ENCODE measurements at regions not wholly inside any gene's neighbourhood (a gene's known extent, or its start where the extent isn't known, plus 50 kb on each side); places are given as distances from the start of the nearest gene placed in this dataset.

- Mint-ChIP-seq H3K4me1 (ENCODE audit: low read depth) (no peaks in the 10 kb centered on the region), H3K4me3 (no peak overlapping the region), H3K36me3 (no peaks in the 10 kb centered on the region), H3K27ac (no peak overlapping the region), H3K27me3 (peaks cover 9% of the 10 kb centered on the region), H3K9me3 (ENCODE audit: low read depth) (no peaks in the 10 kb centered on the region)
These were observed 77.9 kb downstream of the CTSL start for GRCh38 chr9:87803623-87804345.

- no peak overlapping the region for H3K27ac Mint-ChIP-seq
These were observed 77.4 kb upstream of the SPATA31E1 start for GRCh38 chr9:87805259-87805658.

GRCh38 chr9:87810008-87810407 lies 72.7 kb upstream of the SPATA31E1 start:
- Mint-ChIP-seq H3K27ac (no peak overlapping the region), H3K4me1 (ENCODE audit: low read depth) (peaks cover 9% of the 10 kb centered on the region), H3K27me3 (peaks cover 9% of the 10 kb centered on the region), H3K9me3 (ENCODE audit: low read depth) (no peaks in the 10 kb centered on the region), H3K36me3 (no peaks in the 10 kb centered on the region), H3K4me3 (no peak overlapping the region)

More at GRCh38 chr9:87805259-87805658, 77.4 kb upstream of the SPATA31E1 start:
- Mint-ChIP-seq H3K4me1 (ENCODE audit: low read depth) (no peaks in the 10 kb centered on the region), H3K4me3 (no peak overlapping the region), H3K9me3 (ENCODE audit: low read depth) (no peaks in the 10 kb centered on the region), H3K36me3 (no peaks in the 10 kb centered on the region), H3K27me3 (peaks cover 9% of the 10 kb centered on the region)

GRCh38 chr9:87810679-87811178 lies 71.9 kb upstream of the SPATA31E1 start:
- H3K4me3 Mint-ChIP-seq: no peak overlapping the region
- peaks cover 9% of the 10 kb centered on the region for H3K4me1 Mint-ChIP-seq (ENCODE audit: low read depth)
- peaks cover 10% of the 10 kb centered on the region for H3K27me3 Mint-ChIP-seq
- no peaks in the 10 kb centered on the region for H3K9me3 Mint-ChIP-seq (ENCODE audit: low read depth)
- H3K36me3 Mint-ChIP-seq: no peaks in the 10 kb centered on the region
- no peak overlapping the region for H3K27ac Mint-ChIP-seq

- no peaks in the 10 kb centered on the region for H3K9me3 Mint-ChIP-seq (ENCODE audit: low read depth)
- peaks cover 12% of the 10 kb centered on the region for H3K27me3 Mint-ChIP-seq
- peak overlapping the region; percentile 25 for H3K27ac Mint-ChIP-seq
- no peak overlapping the region for H3K4me3 Mint-ChIP-seq
- no peaks in the 10 kb centered on the region for H3K36me3 Mint-ChIP-seq
- H3K4me1 Mint-ChIP-seq (ENCODE audit: low read depth): peaks cover 9% of the 10 kb centered on the region
These were observed 70.1 kb upstream of the SPATA31E1 start for GRCh38 chr9:87812375-87813118.

GRCh38 chr9:87813119-87813463 lies 69.6 kb upstream of the SPATA31E1 start:
- Mint-ChIP-seq H3K4me3 (no peak overlapping the region), H3K36me3 (no peaks in the 10 kb centered on the region), H3K4me1 (ENCODE audit: low read depth) (peaks cover 9% of the 10 kb centered on the region), H3K27ac (no peak overlapping the region), H3K9me3 (ENCODE audit: low read depth) (no peaks in the 10 kb centered on the region), H3K27me3 (peaks cover 9% of the 10 kb centered on the region)

GRCh38 chr9:87816036-87816435 lies 66.6 kb upstream of the SPATA31E1 start:
- H3K36me3 Mint-ChIP-seq: no peaks in the 10 kb centered on the region
- H3K27ac Mint-ChIP-seq: no peak overlapping the region

GRCh38 chr9:87818308-87818707 lies 64.4 kb upstream of the SPATA31E1 start:
- H3K4me1 Mint-ChIP-seq (ENCODE audit: low read depth): no peaks in the 10 kb centered on the region
- H3K27me3 Mint-ChIP-seq: peaks cover 5% of the 10 kb centered on the region
- no peak overlapping the region for H3K4me3 Mint-ChIP-seq
- no peaks in the 10 kb centered on the region for H3K36me3 Mint-ChIP-seq
- no peaks in the 10 kb centered on the region for H3K9me3 Mint-ChIP-seq (ENCODE audit: low read depth)
- H3K27ac Mint-ChIP-seq: no peak overlapping the region

More at GRCh38 chr9:87816036-87816435, 66.6 kb upstream of the SPATA31E1 start:
- H3K9me3 Mint-ChIP-seq (ENCODE audit: low read depth): no peaks in the 10 kb centered on the region
- H3K4me3 Mint-ChIP-seq: no peak overlapping the region
- peaks cover 8% of the 10 kb centered on the region for H3K27me3 Mint-ChIP-seq
- H3K4me1 Mint-ChIP-seq (ENCODE audit: low read depth): peaks cover 9% of the 10 kb centered on the region

- H3K4me3 Mint-ChIP-seq: no peak overlapping the region
- no peak overlapping the region for H3K27ac Mint-ChIP-seq
- no peaks in the 10 kb centered on the region for H3K27me3 Mint-ChIP-seq
- H3K9me3 Mint-ChIP-seq (ENCODE audit: low read depth): no peaks in the 10 kb centered on the region
- H3K4me1 Mint-ChIP-seq (ENCODE audit: low read depth): no peaks in the 10 kb centered on the region
- no peaks in the 10 kb centered on the region for H3K36me3 Mint-ChIP-seq
These were observed 58.3 kb upstream of the SPATA31E1 start for GRCh38 chr9:87824216-87824875.

- Mint-ChIP-seq H3K9me3 (ENCODE audit: low read depth) (no peaks in the 10 kb centered on the region), H3K4me3 (no peak overlapping the region), H3K27ac (no peak overlapping the region), H3K27me3 (no peaks in the 10 kb centered on the region), H3K4me1 (ENCODE audit: low read depth) (no peaks in the 10 kb centered on the region), H3K36me3 (no peaks in the 10 kb centered on the region)
These were observed 57.8 kb upstream of the SPATA31E1 start for GRCh38 chr9:87824886-87825285.

GRCh38 chr9:87826331-87826730 lies 56.3 kb upstream of the SPATA31E1 start:
- no peaks in the 10 kb centered on the region for H3K27me3 Mint-ChIP-seq
- H3K36me3 Mint-ChIP-seq: no peaks in the 10 kb centered on the region
- H3K27ac Mint-ChIP-seq: no peak overlapping the region
- H3K4me3 Mint-ChIP-seq: no peak overlapping the region
- no peaks in the 10 kb centered on the region for H3K9me3 Mint-ChIP-seq (ENCODE audit: low read depth)
- H3K4me1 Mint-ChIP-seq (ENCODE audit: low read depth): no peaks in the 10 kb centered on the region

- Mint-ChIP-seq H3K4me3 (no peak overlapping the region), H3K36me3 (no peaks in the 10 kb centered on the region), H3K27ac (no peak overlapping the region), H3K9me3 (ENCODE audit: low read depth) (no peaks in the 10 kb centered on the region), H3K27me3 (peaks cover 3% of the 10 kb centered on the region), H3K4me1 (ENCODE audit: low read depth) (no peaks in the 10 kb centered on the region)
These were observed 55.3 kb upstream of the SPATA31E1 start for GRCh38 chr9:87827341-87827740.

GRCh38 chr9:87829756-87830155 lies 52.9 kb upstream of the SPATA31E1 start:
- Mint-ChIP-seq H3K9me3 (ENCODE audit: low read depth) (no peaks in the 10 kb centered on the region), H3K27ac (no peak overlapping the region), H3K4me1 (ENCODE audit: low read depth) (no peaks in the 10 kb centered on the region), H3K27me3 (peaks cover 3% of the 10 kb centered on the region), H3K36me3 (no peaks in the 10 kb centered on the region), H3K4me3 (no peak overlapping the region)

GRCh38 chr9:87830446-87830845 lies 52.2 kb upstream of the SPATA31E1 start:
- Mint-ChIP-seq H3K4me3 (no peak overlapping the region), H3K4me1 (ENCODE audit: low read depth) (no peaks in the 10 kb centered on the region), H3K27ac (no peak overlapping the region), H3K27me3 (peaks cover 3% of the 10 kb centered on the region), H3K36me3 (no peaks in the 10 kb centered on the region), H3K9me3 (ENCODE audit: low read depth) (no peaks in the 10 kb centered on the region)

GRCh38 chr9:87831159-87831558 lies 51.5 kb upstream of the SPATA31E1 start:
- no peak overlapping the region for H3K27ac Mint-ChIP-seq
- H3K9me3 Mint-ChIP-seq (ENCODE audit: low read depth): no peaks in the 10 kb centered on the region
- no peak overlapping the region for H3K4me3 Mint-ChIP-seq
- H3K27me3 Mint-ChIP-seq: peaks cover 3% of the 10 kb centered on the region
- H3K36me3 Mint-ChIP-seq: no peaks in the 10 kb centered on the region
- no peaks in the 10 kb centered on the region for H3K4me1 Mint-ChIP-seq (ENCODE audit: low read depth)
